GM12878 (cell line): ENCODE measurements at regions not wholly inside any gene's neighbourhood (a gene's known extent, or its start where the extent isn't known, plus 50 kb on each side); places are given as distances from the start of the nearest gene placed in this dataset.

Experiments used
- ATAC-seq: fragments of 200-7000 bp; cut with Tn5 transposase; 3 replicates; pipeline ENCODE4 v1.9.1; 2020; ENCODE audit warnings: mild to moderate bottlenecking, moderate library complexity
- BruUV-seq: library from RNA; stranded (reverse); fragments of 400-500 nt; replicated peaks from 2 replicates; lab custom pipeline; 2021; lab: Mats Ljungman, UMichigan
- CTCF ChIA-PET: fragments of 300-600 bp; sonication (Branson Sonifier 250); formaldehyde crosslinking; extraction: SDS; loops from one replicate; lab custom pipeline; 2021; ENCODE audit warnings: inconsistent platforms; lab: Yijun Ruan, JAX
- POLR2A ChIA-PET: fragments of 350-600 bp; formaldehyde crosslinking; extraction: SDS; loops from one replicate; lab custom pipeline; 2021; ENCODE audit warnings: inconsistent platforms; lab: Charles Lee
- RAD21 ChIA-PET: fragments of 300-600 bp; sonication (Branson Sonifier 250); formaldehyde crosslinking; loops from one replicate; lab custom pipeline; 2023; ENCODE audit warnings: antibody characterized with exemption; ENCODE audit not compliant: unreplicated experiment; lab: Charles Lee
- SMC1A ChIA-PET: fragments of 300-600 bp; sonication (Branson Sonifier 250); formaldehyde crosslinking; loops from one replicate; lab custom pipeline; 2023; ENCODE audit not compliant: unreplicated experiment, uncharacterized antibody; lab: Charles Lee
- DNase-seq: peaks from one replicate; pipeline ENCODE4 v3.0.0-alpha.2; 2011; ENCODE audit warnings: low read depth, low spot score
- FAIRE-seq: peaks from 3 replicates; lab custom pipeline; 2011; peaks lifted over from hg19 to GRCh38; lab: Jason Lieb, UNC
- H2AFZ ChIP-seq: 2 replicates; pipeline ENCODE4 v1.6.0; 2011; ENCODE audit warnings: low read depth, low read length, control low read depth; ENCODE audit not compliant: control insufficient read depth
- H3K27ac ChIP-seq: 2 replicates; pipeline ENCODE4 v1.5.1; 2011; ENCODE audit warnings: control low read depth; ENCODE audit not compliant: control insufficient read depth, insufficient read depth
- H3K27me3 ChIP-seq, 2 experiments: replicated peaks in 1 of 2; 2 replicates each; pipeline versions ENCODE4 v1.6.0 to v1.6.1; 2011; ENCODE audit warnings: low read length in 1 of 2; ENCODE audit not compliant: control insufficient read depth in 2 of 2, insufficient read depth in 2 of 2
- H3K36me3 ChIP-seq, 2 experiments: 2 replicates each; pipeline ENCODE4 v1.5.1; 2011; ENCODE audit warnings: low read length in 1 of 2; ENCODE audit not compliant: control insufficient read depth in 2 of 2, insufficient read depth in 2 of 2
- H3K4me1 ChIP-seq: 2 replicates; pipeline ENCODE4 v1.6.1; 2011; ENCODE audit warnings: mild to moderate bottlenecking, low read length, moderate library complexity, mixed read lengths; ENCODE audit not compliant: control insufficient read depth, insufficient read depth
- H3K4me2 ChIP-seq: 2 replicates; pipeline ENCODE4 v1.6.0; 2011; ENCODE audit warnings: control low read depth; ENCODE audit not compliant: control insufficient read depth, insufficient read depth
- H3K4me3 ChIP-seq: fragments of 200-600 bp; sonication (generic); 2 replicates; pipeline ENCODE4 v1.5.1; 2016
- H3K79me2 ChIP-seq: 2 replicates; pipeline ENCODE4 v1.6.0; 2011; ENCODE audit warnings: low read length; ENCODE audit not compliant: control insufficient read depth, insufficient read depth
- H3K9ac ChIP-seq: 2 replicates; pipeline ENCODE4 v1.8.0; 2011; ENCODE audit warnings: low read length, control low read depth, mixed read lengths; ENCODE audit not compliant: control insufficient read depth, insufficient read depth
- H3K9me3 ChIP-seq: replicated peaks from 3 replicates; pipeline ENCODE4 v1.5.1; 2011; ENCODE audit warnings: mild to moderate bottlenecking, low read length; ENCODE audit not compliant: control insufficient read depth, insufficient read depth
- H4K20me1 ChIP-seq: 2 replicates; pipeline ENCODE4 v1.6.0; 2011; ENCODE audit not compliant: control insufficient read depth, insufficient read depth
- EP300 ChIP-seq, 2 experiments: fragments of 150-350 bp in 1 of 2; IDR thresholded peaks; 2 replicates each; pipeline ENCODE4 v1.6.1; 2011 to 2012; ENCODE audit warnings: low read depth in 2 of 2, low read length in 2 of 2, borderline replicate concordance in 1 of 2, improper control_type of control experiment in 1 of 2, inconsistent platforms in 1 of 2; ENCODE audit not compliant: control insufficient read depth in 1 of 2
- EZH2 ChIP-seq: IDR thresholded peaks from 2 replicates; pipeline ENCODE4 v1.6.1; 2012; ENCODE audit warnings: low read depth, mild to moderate bottlenecking, control low read depth, inconsistent platforms, low read length, borderline replicate concordance; ENCODE audit not compliant: control insufficient read depth
- FOS ChIP-seq: IDR thresholded peaks from 3 replicates; pipeline ENCODE4 v1.6.1; 2011; ENCODE audit warnings: borderline replicate concordance; ENCODE audit not compliant: insufficient read length; ENCODE audit errors: extremely low read depth
- IRF3 ChIP-seq: fragments of 450-650 bp; IDR thresholded peaks from 2 replicates; pipeline ENCODE4 v1.6.1; 2014; ENCODE audit warnings: mild to moderate bottlenecking
- MEF2B ChIP-seq: fragments of 450-650 bp; IDR thresholded peaks from 2 replicates; pipeline ENCODE4 v1.6.1; 2018; ENCODE audit warnings: mild to moderate bottlenecking, moderate library complexity; ENCODE audit not compliant: partially characterized antibody, poor library complexity, severe bottlenecking
- NR2C2 ChIP-seq: IDR thresholded peaks from 2 replicates; pipeline ENCODE4 v1.6.1; 2011; ENCODE audit warnings: borderline replicate concordance, low read depth; ENCODE audit not compliant: control insufficient read depth, insufficient read length
- NR2F1 ChIP-seq: fragments of 450-650 bp; conservative IDR thresholded peaks from 2 replicates; pipeline ENCODE4 v1.6.1; 2017; ENCODE audit warnings: mild to moderate bottlenecking
- PAX5 ChIP-seq: IDR thresholded peaks from 2 replicates; pipeline ENCODE4 v1.6.1; 2011; ENCODE audit warnings: low read depth, low read length, borderline replicate concordance
- PRDM15 ChIP-seq: fragments of 450-650 bp; formaldehyde crosslinking; IDR thresholded peaks from 2 replicates; pipeline ENCODE4 v1.4.0; 2020; ENCODE audit warnings: mild to moderate bottlenecking, moderate library complexity
- RB1 ChIP-seq: fragments of 450-650 bp; formaldehyde crosslinking; IDR thresholded peaks from 2 replicates; pipeline ENCODE4 v1.6.1; 2017; ENCODE audit warnings: mild to moderate bottlenecking, borderline replicate concordance
- SIN3A ChIP-seq: IDR thresholded peaks from 2 replicates; pipeline ENCODE4 v1.6.1; 2012; ENCODE audit warnings: low read depth, low read length, improper control_type of control experiment
- TCF12 ChIP-seq: IDR thresholded peaks from 2 replicates; pipeline ENCODE4 v1.6.1; 2011; ENCODE audit warnings: low read depth, mild to moderate bottlenecking, low read length
- USF2 ChIP-seq: IDR thresholded peaks from 2 replicates; pipeline ENCODE4 v1.6.1; 2011; ENCODE audit warnings: low read depth, low read length, improper control_type of control experiment, borderline replicate concordance
- YBX1 ChIP-seq: fragments of 450-650 bp; IDR thresholded peaks from 2 replicates; pipeline ENCODE4 v1.6.1; 2016; ENCODE audit warnings: antibody characterized with exemption
- YY1 ChIP-seq: IDR thresholded peaks from 2 replicates; pipeline ENCODE4 v1.6.1; 2011; ENCODE audit warnings: low read depth, mild to moderate bottlenecking, low read length
- ZNF274 ChIP-seq: IDR thresholded peaks from one replicate; pipeline ENCODE4 v1.8.0; 2011; ENCODE audit not compliant: insufficient read length, insufficient read depth
- ZNF384 ChIP-seq: IDR thresholded peaks from 2 replicates; pipeline ENCODE4 v1.6.1; 2012; ENCODE audit warnings: low read depth, mild to moderate bottlenecking, low read length, improper control_type of control experiment, borderline replicate concordance
- ZZZ3 ChIP-seq: IDR thresholded peaks from 2 replicates; pipeline ENCODE4 v1.6.1; 2011; ENCODE audit warnings: low read depth; ENCODE audit not compliant: control insufficient read depth, insufficient read length
- WGBS: methylation state at CpG from one replicate; pipeline ENCODE4 v1.1.6; 2016; ENCODE audit warnings: low lambda C conversion rate; ENCODE audit not compliant: insufficient replicate concordance, insufficient coverage; ENCODE audit errors: missing lambda C conversion rate; 5-methylcytosine and 5-hydroxymethylcytosine counted together
- in situ Hi-C: fragments of 300-500 bp; cut with MboI; formaldehyde crosslinking; loops from 9 replicates; pipeline ENCODE4 v1.14.3; 2018; ENCODE audit warnings: mixed read lengths
- intact Hi-C: fragments of 100-400 bp; cut with micrococcal nuclease; formaldehyde crosslinking; loops from one replicate; pipeline ENCODE4 v1.14.2; 2022; ENCODE audit not compliant: unreplicated experiment

GRCh38 chrX:39058724-39059123 is 257.5 kb downstream of the MID1IP1 start:
- no peak for ATAC-seq
- TF ChIP-seq EP300 (IDR thresholded peaks at IDR 0.05; ENCODE audit: borderline replicate concordance in 1 of 2, control insufficient read depth in 1 of 2, low read depth in 2 of 2, low read length in 2 of 2) (no peak), USF2 (no peak), RB1 (no peak), ZZZ3 (no peak), FOS (no peak), PRDM15 (no peak), NR2C2 (no peak), ZNF274 (no peak), PAX5 (no peak), MEF2B (no peak), NR2F1 (no peak), TCF12 (no peak), YY1 (no peak), ZNF384 (no peak), YBX1 (no peak), IRF3 (no peak), SIN3A (no peak), EZH2 (no peak)
- RAD21 ChIA-PET: no interaction called here
- POLR2A ChIA-PET: no interaction called here
- Histone ChIP-seq H4K20me1 (no peaks in the 10 kb centered on the region), H3K27ac (no peak overlapping the region), H3K4me3 (no peak overlapping the region), H3K9me3 (no peaks in the 10 kb centered on the region; the same call in 2 of the 3 replicates), H3K36me3 (no peaks in the 10 kb centered on the region), H3K4me2 (no peak overlapping the region), H3K79me2 (no peaks in the 10 kb centered on the region), H3K27me3 (no peaks in the 10 kb centered on the region), H2AFZ (no peak overlapping the region), H3K4me1 (no peaks in the 10 kb centered on the region), H3K9ac (no peak overlapping the region)
- SMC1A ChIA-PET: interaction anchor here (0.6 kb wide), 1 partner anchor 662 kb away, joined by 4 read pairs; no protein-coding TSS in a partner anchor
- no TSS peak for BruUV-seq
- in situ Hi-C loops: no loop called here
- intact Hi-C loops: no loop called here
- whole genome bisulfite sequencing: 24% methylated on average over 3 of the region's 3 CpGs
- DNase-seq: no peak
- no peak for FAIRE-seq
- CTCF ChIA-PET: no interaction called here
